ENCODE measurements at regions not wholly inside any gene's neighbourhood (a gene's known extent, or its start where the extent isn't known, plus 50 kb on each side); places are given as distances from the start of the nearest gene placed in this dataset.

GRCh38 chr4:71126719-71127118 lies 133.3 kb downstream of the DCK start:
- TF ChIP-seq CTCF (IDR thresholded peaks at IDR 0.05): no peak
- TF ChIP-seq POLR2A (IDR thresholded peaks at IDR 0.05): no peak
